Stomach (tissue), 4 donors: ENCODE measurements at regions not wholly inside any gene's neighbourhood (a gene's known extent, or its start where the extent isn't known, plus 50 kb on each side); places are given as distances from the start of the nearest gene placed in this dataset.

Experiments
- EP300 ChIP-seq: sonication (generic); formaldehyde crosslinking; IDR thresholded peaks from one replicate; pipeline ENCODE4 v1.6.1; 2017; ENCODE audit warnings: antibody characterized with exemption
- POLR2AphosphoS5 ChIP-seq, 3 donors: sonication (generic); formaldehyde crosslinking; IDR thresholded peaks; one replicate each; pipeline ENCODE4 v1.6.1; 2016; ENCODE audit warnings: antibody characterized with exemption in 3 of 3
- TF ChIP-seq, protein P1 (sequence below), 7 experiments: fragments of 450-650 bp in 4 of 7; fragments of 200-600 bp in 3 of 7; sonication (generic) in 3 of 7; IDR thresholded peaks; one replicate each; pipeline ENCODE4 v1.5.1; 2016 to 2019; ENCODE audit warnings: antibody characterized with exemption in 7 of 7, control low read depth in 2 of 7, mild to moderate bottlenecking in 1 of 7

- TF ChIP-seq, protein P1, sequence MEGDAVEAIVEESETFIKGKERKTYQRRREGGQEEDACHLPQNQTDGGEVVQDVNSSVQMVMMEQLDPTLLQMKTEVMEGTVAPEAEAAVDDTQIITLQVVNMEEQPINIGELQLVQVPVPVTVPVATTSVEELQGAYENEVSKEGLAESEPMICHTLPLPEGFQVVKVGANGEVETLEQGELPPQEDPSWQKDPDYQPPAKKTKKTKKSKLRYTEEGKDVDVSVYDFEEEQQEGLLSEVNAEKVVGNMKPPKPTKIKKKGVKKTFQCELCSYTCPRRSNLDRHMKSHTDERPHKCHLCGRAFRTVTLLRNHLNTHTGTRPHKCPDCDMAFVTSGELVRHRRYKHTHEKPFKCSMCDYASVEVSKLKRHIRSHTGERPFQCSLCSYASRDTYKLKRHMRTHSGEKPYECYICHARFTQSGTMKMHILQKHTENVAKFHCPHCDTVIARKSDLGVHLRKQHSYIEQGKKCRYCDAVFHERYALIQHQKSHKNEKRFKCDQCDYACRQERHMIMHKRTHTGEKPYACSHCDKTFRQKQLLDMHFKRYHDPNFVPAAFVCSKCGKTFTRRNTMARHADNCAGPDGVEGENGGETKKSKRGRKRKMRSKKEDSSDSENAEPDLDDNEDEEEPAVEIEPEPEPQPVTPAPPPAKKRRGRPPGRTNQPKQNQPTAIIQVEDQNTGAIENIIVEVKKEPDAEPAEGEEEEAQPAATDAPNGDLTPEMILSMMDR (IDR thresholded peaks at IDR 0.05), result no peak
- TF ChIP-seq EP300 (no peak), POLR2AphosphoS5 (IDR thresholded peaks at IDR 0.05) (no peak)
These were observed 144.2 kb upstream of the RAI14 start for GRCh38 chr5:34511915-34512314.
